ENCODE measurements at regions not wholly inside any gene's neighbourhood (a gene's known extent, or its start where the extent isn't known, plus 50 kb on each side); places are given as distances from the start of the nearest gene placed in this dataset.

DNA sequence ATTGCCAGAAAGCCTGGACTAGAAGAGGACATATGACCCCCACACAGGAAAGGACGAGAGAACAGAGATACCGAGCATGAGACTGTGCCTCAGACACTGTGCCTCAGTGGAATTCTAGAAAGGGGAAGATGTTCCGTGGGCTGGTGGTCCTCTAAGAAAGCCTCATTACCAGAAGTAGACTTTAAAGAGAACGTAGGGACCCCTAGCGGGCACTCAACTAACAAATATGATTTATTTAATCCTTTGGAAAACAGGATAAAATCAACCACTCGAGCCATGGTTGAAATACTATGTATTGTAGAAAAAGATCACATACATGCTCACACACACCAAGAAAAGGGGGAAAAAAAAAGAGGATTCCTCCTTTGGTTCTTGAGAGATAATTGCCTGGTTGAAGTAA lies 701.2 kb upstream of the SORCS1 start:
- TF ChIP-seq, protein P1, sequence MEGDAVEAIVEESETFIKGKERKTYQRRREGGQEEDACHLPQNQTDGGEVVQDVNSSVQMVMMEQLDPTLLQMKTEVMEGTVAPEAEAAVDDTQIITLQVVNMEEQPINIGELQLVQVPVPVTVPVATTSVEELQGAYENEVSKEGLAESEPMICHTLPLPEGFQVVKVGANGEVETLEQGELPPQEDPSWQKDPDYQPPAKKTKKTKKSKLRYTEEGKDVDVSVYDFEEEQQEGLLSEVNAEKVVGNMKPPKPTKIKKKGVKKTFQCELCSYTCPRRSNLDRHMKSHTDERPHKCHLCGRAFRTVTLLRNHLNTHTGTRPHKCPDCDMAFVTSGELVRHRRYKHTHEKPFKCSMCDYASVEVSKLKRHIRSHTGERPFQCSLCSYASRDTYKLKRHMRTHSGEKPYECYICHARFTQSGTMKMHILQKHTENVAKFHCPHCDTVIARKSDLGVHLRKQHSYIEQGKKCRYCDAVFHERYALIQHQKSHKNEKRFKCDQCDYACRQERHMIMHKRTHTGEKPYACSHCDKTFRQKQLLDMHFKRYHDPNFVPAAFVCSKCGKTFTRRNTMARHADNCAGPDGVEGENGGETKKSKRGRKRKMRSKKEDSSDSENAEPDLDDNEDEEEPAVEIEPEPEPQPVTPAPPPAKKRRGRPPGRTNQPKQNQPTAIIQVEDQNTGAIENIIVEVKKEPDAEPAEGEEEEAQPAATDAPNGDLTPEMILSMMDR (IDR thresholded peaks at IDR 0.05) = no peak
- TF ChIP-seq POLR2AphosphoS5 (IDR thresholded peaks at IDR 0.05) (no peak), POLR2A (IDR thresholded peaks at IDR 0.05) (no peak), EP300 (IDR thresholded peaks at IDR 0.05) (no peak)
